ENCODE measurements at regions not wholly inside any gene's neighbourhood (a gene's known extent, or its start where the extent isn't known, plus 50 kb on each side); places are given as distances from the start of the nearest gene placed in this dataset.

DNA sequence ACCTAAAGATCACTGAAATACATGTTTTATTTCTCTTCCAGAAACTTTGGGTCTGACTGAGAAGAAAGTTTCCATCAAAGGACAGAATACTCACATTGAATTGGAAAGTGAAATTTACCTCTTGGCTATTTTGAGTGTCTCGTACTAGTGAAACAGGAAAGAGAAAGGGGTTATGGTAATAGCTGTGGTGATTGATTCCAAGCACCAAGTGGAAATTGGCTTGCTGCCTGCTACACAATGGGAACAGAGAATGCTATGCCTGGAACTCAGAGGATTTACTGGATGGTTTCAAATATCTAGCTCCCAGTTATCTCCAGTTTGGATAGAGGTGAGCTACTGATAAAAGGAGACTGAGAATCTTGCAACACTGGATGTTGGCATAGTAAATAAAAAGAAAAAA, 492.8 kb upstream of the FSIP2 start:
- no peak for TF ChIP-seq EZH2 (IDR thresholded peaks at IDR 0.05)
- TF ChIP-seq POLR2AphosphoS5 (IDR thresholded peaks at IDR 0.05; ENCODE audit: borderline replicate concordance, low read depth, low read length) = no peak
- no peak for TF ChIP-seq FOXP2 (optimal IDR thresholded peaks at IDR 0.05; ENCODE audit: control extremely low read depth, extremely low read length, insufficient read depth)

All from SK-N-MC (cell line).